ENCODE measurements at regions not wholly inside any gene's neighbourhood (a gene's known extent, or its start where the extent isn't known, plus 50 kb on each side); places are given as distances from the start of the nearest gene placed in this dataset.
"Not testable (repeated sequence)": the region's sequence is repeated elsewhere in the genome, so short reads cannot be mapped to it uniquely, and the experiment has no call there.

DNA sequence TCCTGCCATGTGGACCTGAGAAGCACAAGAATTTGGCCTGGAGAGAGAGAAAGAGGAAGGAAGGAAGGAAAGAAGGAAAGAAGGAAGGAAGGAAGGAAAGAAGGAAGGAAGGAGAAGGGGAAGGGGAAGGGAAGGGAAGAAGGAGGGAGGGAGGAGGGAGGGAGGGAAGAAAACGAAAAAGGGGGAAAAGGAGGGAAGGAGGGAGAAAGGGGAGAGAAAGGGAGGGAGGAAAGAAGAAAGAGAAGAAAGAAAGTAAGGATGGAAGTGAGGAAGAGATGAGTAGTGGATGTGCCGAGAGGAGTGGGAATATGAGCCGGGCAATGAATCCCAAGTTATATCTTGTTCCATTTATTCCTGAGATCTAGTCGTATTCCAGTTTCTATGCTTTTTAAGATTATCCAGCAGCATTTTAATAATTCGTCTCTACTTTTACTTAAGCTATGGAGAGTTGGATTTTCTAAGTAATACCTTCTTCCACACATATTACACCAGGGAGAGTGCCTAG is 247.8 kb downstream of the TDRD15 start:
- intact Hi-C loops (cut with DNase I) = no loop called here
- DNase-seq (ENCODE audit: low spot score) = no peak

DNA sequence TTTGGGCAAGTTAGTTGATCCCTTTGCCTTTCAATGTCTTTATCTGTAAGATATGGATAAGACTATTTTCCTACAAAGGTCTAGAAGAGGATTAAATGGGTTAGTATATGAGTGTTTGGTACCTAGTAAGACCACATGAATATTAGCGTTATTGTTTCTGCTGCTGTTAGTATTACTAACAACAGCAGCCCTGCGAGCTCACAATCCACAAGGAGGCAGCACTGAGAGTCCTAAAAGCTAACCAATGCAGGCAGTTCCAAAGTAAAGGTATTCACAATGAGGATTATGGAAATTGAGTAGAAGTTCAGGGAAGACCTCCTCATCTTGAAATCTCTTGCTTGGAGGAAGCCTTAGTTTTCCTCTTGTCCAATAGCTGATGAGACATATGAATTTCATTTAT is 248.9 kb downstream of the TDRD15 start:
- intact Hi-C loops (cut with DNase I) = no loop called here
- DNase-seq (ENCODE audit: low spot score) = no peak

GRCh38 chr2:21376864-21377263 is 253.1 kb downstream of the TDRD15 start:
- intact Hi-C loops (cut with DNase I) = no loop called here
- no peak for DNase-seq (ENCODE audit: low spot score)

- no peak for DNase-seq (ENCODE audit: low spot score)
- intact Hi-C loops (cut with DNase I) = no loop called here
Measured at GRCh38 chr2:21379140-21379539, 255.4 kb downstream of the TDRD15 start.

DNA sequence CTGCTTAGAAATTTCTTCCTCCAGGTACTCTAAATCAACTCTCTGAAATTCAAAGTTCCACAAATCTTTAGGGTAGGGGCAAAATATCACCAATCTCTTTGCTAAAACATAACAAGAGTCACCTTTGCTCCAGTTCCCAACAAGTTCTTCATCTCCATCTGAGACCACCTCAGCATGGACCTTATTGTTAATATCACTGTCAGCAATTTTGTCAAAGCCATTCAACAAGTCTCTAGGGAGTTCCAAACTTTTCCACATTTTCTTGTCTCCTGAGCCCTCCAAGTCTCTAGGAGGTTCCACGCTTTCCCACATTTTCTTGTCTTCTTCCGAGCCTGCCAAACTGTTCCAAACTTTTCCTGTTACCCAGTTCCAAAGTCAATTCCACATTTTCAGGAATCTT is 255.9 kb downstream of the TDRD15 start:
- DNase-seq (ENCODE audit: low spot score); intact Hi-C loops (cut with DNase I): not testable (repeated sequence)

GRCh38 chr2:21381421-21381820 is 257.7 kb downstream of the TDRD15 start:
- no peak for DNase-seq (ENCODE audit: low spot score)

DNA sequence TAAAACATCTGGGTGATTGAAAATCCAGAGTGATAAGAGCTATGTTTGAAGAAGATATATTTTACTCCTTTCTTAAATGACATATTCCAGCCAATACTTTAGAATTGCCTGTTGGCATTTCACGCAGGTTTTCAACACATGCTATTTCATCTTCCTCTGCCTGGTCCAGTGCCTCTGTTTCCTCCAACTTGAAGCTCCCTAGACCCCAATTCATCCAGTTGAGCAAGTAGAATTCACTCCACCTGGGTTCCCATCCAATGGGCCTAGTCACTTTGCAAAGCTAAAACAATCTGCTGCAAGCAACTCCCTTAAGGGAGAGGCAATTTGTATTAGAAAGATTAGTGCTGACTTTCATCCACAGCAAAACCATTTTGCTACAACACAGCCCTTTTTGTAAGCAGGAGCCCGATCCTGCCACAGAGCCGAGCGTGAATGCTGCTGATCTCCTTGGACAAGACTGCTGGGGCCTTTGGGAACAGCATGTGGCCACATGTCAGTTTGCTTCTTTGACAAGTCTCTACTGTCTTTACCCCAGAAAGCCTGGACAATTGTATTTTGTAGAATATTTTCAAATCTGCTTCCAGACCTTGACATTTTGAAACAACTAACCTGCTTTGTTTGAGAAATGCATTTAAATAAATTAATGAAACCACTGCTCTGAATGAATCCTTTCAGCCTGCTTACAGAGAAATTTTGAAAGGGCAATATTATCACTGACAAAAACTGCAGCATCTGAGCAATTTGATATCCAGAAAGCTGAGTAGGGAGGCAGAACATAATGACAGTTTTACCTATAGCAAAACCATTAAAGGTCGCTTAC is 259.1 kb downstream of the TDRD15 start:
- no peak for DNase-seq (ENCODE audit: low spot score)
- intact Hi-C loops (cut with DNase I) = no loop called here

More at GRCh38 chr2:21381421-21381820, 257.7 kb downstream of the TDRD15 start:
- intact Hi-C loops (cut with DNase I) = no loop called here

GRCh38 chr2:21386666-21387065 is 262.9 kb downstream of the TDRD15 start:
- intact Hi-C loops (cut with DNase I) = no loop called here
- DNase-seq (ENCODE audit: low spot score) = no peak

- DNase-seq (ENCODE audit: low spot score) = no peak
- intact Hi-C loops (cut with DNase I) = no loop called here
Measured at GRCh38 chr2:21392649-21393048, 268.9 kb downstream of the TDRD15 start.

- no peak for DNase-seq (ENCODE audit: low spot score)
- intact Hi-C loops (cut with DNase I) = no loop called here
Measured at GRCh38 chr2:21393173-21393572, 269.4 kb downstream of the TDRD15 start.

DNA sequence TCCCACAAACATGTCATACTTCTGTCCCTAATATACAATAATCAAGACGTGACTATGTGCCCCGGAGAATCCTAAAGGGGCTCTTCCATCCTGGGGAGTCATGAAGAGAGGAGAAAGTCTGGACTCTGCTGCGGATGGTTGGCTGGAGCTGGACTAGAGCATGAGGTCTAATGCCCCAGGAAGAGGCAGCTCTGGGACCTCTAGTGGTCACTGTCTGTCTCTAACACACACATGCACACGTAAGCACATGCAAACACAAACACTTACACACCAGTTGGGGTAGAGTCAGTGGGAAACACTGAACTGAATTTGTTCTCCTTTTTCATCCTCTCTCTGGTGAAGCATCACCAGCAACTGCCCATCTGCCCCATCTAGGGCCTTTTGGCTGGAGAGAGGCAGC is 271.6 kb downstream of the TDRD15 start:
- intact Hi-C loops (cut with DNase I) = no loop called here
- DNase-seq (ENCODE audit: low spot score) = no peak

DNA sequence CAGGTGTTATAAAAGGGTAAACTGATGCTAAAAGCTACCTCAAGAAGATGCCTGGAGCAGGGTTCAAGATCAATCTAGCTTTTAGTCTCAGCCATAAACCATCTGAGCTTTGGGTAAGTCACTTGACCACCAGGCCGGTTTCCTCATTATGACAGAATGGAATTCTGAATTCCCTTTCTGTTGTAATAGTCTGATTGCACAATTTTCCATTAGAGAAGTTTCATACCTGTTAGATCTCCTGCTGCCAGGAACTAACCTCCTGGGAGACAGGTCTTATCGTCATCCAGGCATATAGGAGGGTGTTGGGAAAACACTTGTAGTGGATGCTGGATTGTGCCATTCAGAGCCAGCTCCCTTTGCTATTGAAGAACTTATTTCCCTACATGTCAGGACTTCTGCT is 272.5 kb downstream of the TDRD15 start:
- intact Hi-C loops (cut with DNase I) = no loop called here

GRCh38 chr2:21401022-21401698 is 277.4 kb downstream of the TDRD15 start:
- DNase-seq (ENCODE audit: low spot score) = no peak
- intact Hi-C loops (cut with DNase I) = no loop called here

More for the DNA sequence above, 272.5 kb downstream of the TDRD15 start:
- no peak for DNase-seq (ENCODE audit: low spot score)

- no peak for DNase-seq (ENCODE audit: low spot score)
- intact Hi-C loops (cut with DNase I) = no loop called here
Measured at GRCh38 chr2:21404137-21404536, 280.4 kb downstream of the TDRD15 start.

- DNase-seq (ENCODE audit: low spot score) = no peak
- intact Hi-C loops (cut with DNase I) = no loop called here
Measured at GRCh38 chr2:21404827-21405625, 281.3 kb downstream of the TDRD15 start.

GRCh38 chr2:21406386-21406785 is 282.6 kb downstream of the TDRD15 start:
- intact Hi-C loops (cut with DNase I) = no loop called here
- DNase-seq (ENCODE audit: low spot score) = no peak

DNA sequence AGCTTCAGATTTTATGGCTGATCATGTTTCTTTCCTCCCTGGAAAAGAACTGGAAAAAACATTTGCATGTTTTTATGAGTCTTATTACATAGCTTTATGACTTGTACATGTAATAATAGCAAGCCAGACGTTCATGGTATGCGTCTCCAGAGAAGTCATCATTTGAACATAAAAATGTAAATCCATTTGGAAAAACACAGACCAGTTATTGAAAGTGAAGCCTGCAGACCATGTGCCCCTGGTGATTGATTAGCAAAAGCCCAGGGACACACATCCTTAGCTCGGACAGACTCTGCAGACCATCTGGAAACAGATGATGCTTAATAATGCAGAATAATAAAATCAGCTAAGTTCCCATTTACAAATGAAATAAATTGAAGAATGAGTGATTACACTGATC is 283.1 kb downstream of the TDRD15 start:
- intact Hi-C loops (cut with DNase I) = no loop called here
- DNase-seq (ENCODE audit: low spot score) = no peak

- intact Hi-C loops (cut with DNase I) = no loop called here
Measured at GRCh38 chr2:21407851-21408250, 284.1 kb downstream of the TDRD15 start.

GRCh38 chr2:21411741-21412140 is 288.0 kb downstream of the TDRD15 start:
- intact Hi-C loops (cut with DNase I) = no loop called here
- no peak for DNase-seq (ENCODE audit: low spot score)

More at GRCh38 chr2:21407851-21408250, 284.1 kb downstream of the TDRD15 start:
- no peak for DNase-seq (ENCODE audit: low spot score)

DNA sequence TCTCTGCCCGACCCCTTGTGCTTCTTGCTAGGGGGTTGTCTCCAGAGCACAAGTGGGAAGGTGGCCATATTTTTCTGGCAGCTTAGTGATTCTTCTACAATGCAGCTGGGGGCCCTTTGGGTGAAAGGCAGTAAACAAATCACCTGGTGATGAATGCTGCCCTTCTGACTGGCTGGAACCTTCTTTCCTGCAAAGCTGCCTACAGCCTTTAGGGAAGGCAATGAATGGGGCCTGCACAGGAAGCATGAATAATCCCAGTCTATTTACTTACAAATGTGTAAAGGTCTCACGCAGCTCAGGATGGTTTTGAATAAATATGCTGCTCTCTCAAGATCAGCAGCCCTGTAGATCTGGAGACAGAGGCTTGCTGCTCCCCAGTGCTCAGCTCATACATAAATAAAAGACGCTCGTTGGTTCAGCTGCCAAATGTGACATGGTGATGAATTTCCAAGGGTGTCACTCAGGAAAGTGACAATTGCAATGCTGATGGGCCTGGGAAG is 289.2 kb downstream of the TDRD15 start:
- DNase-seq (ENCODE audit: low spot score) = no peak
- intact Hi-C loops (cut with DNase I) = no loop called here
